ENCODE measurements at regions not wholly inside any gene's neighbourhood (a gene's known extent, or its start where the extent isn't known, plus 50 kb on each side); places are given as distances from the start of the nearest gene placed in this dataset.

DNA sequence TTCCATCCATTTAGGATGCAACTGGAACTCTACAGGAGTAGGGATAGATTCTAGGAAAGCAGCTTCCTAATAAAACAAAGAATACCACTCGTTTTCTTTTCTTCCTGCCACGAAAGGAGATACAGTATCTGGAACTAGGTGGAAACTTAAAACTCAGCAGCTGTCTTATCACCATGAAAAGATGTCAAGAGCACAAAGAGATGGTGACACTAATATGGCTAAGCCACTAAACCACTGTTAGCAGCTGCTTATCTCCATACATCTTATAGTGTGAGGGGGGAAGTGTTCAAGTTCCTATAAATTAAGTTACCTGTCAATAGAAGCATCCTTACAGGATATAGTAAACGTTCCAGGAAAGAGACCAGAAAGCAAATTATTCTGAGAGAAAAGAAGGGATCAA is 162.5 kb downstream of the TYW3 start:
- no peak overlapping the region for H3K27ac ChIP-seq
- WGBS, 2 donors, result 63 to 65% methylated on average over 3 of the region's 3 CpGs
- TF ChIP-seq EP300 (IDR thresholded peaks at IDR 0.05) (no peak), POLR2A (IDR thresholded peaks at IDR 0.05) (no peak)
- TF ChIP-seq, protein P1, sequence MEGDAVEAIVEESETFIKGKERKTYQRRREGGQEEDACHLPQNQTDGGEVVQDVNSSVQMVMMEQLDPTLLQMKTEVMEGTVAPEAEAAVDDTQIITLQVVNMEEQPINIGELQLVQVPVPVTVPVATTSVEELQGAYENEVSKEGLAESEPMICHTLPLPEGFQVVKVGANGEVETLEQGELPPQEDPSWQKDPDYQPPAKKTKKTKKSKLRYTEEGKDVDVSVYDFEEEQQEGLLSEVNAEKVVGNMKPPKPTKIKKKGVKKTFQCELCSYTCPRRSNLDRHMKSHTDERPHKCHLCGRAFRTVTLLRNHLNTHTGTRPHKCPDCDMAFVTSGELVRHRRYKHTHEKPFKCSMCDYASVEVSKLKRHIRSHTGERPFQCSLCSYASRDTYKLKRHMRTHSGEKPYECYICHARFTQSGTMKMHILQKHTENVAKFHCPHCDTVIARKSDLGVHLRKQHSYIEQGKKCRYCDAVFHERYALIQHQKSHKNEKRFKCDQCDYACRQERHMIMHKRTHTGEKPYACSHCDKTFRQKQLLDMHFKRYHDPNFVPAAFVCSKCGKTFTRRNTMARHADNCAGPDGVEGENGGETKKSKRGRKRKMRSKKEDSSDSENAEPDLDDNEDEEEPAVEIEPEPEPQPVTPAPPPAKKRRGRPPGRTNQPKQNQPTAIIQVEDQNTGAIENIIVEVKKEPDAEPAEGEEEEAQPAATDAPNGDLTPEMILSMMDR (IDR thresholded peaks at IDR 0.05), result no peak
- H3K27me3 ChIP-seq, result no peaks in the 10 kb centered on the region
- H3K4me3 ChIP-seq, result no peak overlapping the region
- DNase-seq (ENCODE audit: low spot score in 2 of 2), result no peak
- H3K4me1 ChIP-seq, result no peaks in the 10 kb centered on the region
- H3K36me3 ChIP-seq, result no peaks in the 10 kb centered on the region
- no peaks in the 10 kb centered on the region for H3K9me3 ChIP-seq

DNA sequence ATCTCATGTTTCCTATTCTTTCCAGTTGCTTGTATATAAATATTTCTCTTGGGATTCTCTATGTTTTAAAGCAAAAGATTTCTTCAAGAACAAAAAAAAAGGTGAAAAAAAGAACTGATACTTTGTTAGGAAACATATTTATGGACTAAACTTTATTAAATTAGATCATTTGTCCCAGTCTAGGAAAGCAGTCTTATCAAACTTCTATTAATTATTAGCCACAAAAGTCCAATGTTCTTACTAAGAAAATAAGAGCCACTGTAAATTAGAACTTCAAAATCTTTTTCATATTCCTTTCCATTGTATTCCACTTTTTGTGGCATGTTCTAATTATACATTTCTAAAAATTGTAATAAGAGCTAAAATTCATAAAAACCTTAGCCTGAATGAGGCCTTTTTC is 175.2 kb downstream of the TYW3 start:
- Histone ChIP-seq H3K36me3 (no peaks in the 10 kb centered on the region), H3K4me3 (no peak overlapping the region), H3K9me3 (no peaks in the 10 kb centered on the region), H3K27me3 (no peaks in the 10 kb centered on the region), H3K27ac (no peak overlapping the region), H3K4me1 (no peaks in the 10 kb centered on the region)
- TF ChIP-seq POLR2A (IDR thresholded peaks at IDR 0.05), result no peak
- no peak for TF ChIP-seq EP300 (IDR thresholded peaks at IDR 0.05)
- TF ChIP-seq, protein P1 (IDR thresholded peaks at IDR 0.05), result no peak
- DNase-seq (ENCODE audit: low spot score in 2 of 2), result no peak

DNA sequence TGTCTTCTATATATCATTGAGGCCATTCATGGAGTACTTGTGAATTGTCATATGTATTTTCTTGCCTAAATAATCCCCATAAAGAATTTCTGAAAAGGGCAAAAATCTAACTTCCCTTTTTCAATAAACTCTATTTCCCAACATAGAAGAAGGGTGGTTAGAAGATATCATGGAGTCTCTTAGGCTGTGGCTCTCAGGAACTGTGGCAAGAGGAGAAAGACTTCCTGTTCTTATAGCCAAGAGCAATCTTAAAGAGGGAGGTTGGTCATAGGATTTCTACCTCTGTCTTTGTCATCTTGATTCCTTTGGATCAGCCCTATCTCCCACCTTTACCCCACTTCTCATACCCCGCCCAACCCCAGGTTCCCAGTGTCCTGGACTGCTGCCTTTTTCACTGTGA is 175.8 kb downstream of the TYW3 start:
- TF ChIP-seq POLR2A (IDR thresholded peaks at IDR 0.05) (no peak), EP300 (IDR thresholded peaks at IDR 0.05) (no peak)
- TF ChIP-seq, protein P1 (IDR thresholded peaks at IDR 0.05), result no peak
- no peak for DNase-seq (ENCODE audit: low spot score in 2 of 2)
- WGBS, 2 donors, result 80 to 82% methylated on average over 1 of the region's 1 CpG

DNA sequence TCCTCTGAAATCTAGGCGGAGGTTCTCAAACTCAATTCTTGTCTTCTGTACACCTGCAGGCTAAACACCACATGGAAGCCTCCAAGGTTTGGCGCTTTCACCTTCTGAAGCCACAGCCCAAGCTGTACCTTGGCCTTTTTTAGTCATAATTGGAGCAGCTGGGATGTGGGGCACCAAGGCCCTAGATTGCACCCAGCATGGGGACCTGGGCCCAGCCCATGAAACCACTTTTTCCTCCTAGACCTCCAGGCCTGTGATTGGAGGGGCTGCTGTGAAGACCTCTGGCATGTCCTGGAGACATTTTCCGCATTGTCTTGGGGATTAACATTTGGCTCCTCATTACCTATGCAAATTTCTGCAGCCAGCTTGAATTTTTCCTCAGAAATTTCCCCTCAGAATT is 181.0 kb downstream of the TYW3 start:
- Histone ChIP-seq H3K27ac (no peak overlapping the region), H3K4me3 (no peak overlapping the region), H3K27me3 (no peaks in the 10 kb centered on the region), H3K9me3 (peaks cover 0 to 35% (median 0%) of the 10 kb centered on the region in 4 donors), H3K4me1 (no peaks in the 10 kb centered on the region), H3K36me3 (no peaks in the 10 kb centered on the region)
- 73 to 88% methylated on average over 3 of the region's 3 CpGs for WGBS, 2 donors
- DNase-seq (ENCODE audit: low spot score in 2 of 2), result no peak
- no peak for TF ChIP-seq EP300 (IDR thresholded peaks at IDR 0.05)
- no peak for TF ChIP-seq POLR2A (IDR thresholded peaks at IDR 0.05)
- TF ChIP-seq, protein P1 (IDR thresholded peaks at IDR 0.05), result no peak

More for the DNA sequence above, 175.8 kb downstream of the TYW3 start:
- no peaks in the 10 kb centered on the region for H3K27me3 ChIP-seq
- H3K9me3 ChIP-seq, result peaks cover 0 to under 1% (median 0%) of the 10 kb centered on the region in 4 donors
- no peak overlapping the region for H3K4me3 ChIP-seq
- H3K27ac ChIP-seq, result no peak overlapping the region
- H3K36me3 ChIP-seq, result no peaks in the 10 kb centered on the region
- no peaks in the 10 kb centered on the region for H3K4me1 ChIP-seq

DNA sequence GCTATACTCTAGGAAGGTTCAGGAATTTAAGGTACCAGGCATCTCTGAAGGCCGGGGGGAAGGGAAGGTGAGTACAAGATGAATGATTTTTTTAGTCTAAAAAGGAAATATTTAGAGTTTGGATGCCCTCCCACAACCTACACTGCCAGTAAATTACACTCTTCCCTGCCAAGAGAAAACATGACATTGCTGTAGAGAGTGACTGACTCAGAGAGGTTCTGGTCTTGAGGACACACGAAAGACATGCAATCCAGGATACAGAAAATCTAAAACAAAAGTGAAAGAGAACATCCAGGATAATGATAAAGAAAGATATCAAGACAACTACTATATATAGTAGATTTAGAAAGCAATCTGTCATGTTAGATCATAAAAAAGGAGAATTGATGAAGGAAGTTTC is 200.5 kb downstream of the TYW3 start:
- Histone ChIP-seq H3K9me3 (no peaks in the 10 kb centered on the region), H3K27me3 (no peaks in the 10 kb centered on the region), H3K27ac (no peak overlapping the region), H3K4me3 (no peak overlapping the region), H3K36me3 (no peaks in the 10 kb centered on the region), H3K4me1 (no peaks in the 10 kb centered on the region)
- WGBS, 2 donors, result 74% methylated on average over 2 of the region's 2 CpGs
- no peak for DNase-seq (ENCODE audit: low spot score in 2 of 2)
- no peak for TF ChIP-seq POLR2A (IDR thresholded peaks at IDR 0.05)

DNA sequence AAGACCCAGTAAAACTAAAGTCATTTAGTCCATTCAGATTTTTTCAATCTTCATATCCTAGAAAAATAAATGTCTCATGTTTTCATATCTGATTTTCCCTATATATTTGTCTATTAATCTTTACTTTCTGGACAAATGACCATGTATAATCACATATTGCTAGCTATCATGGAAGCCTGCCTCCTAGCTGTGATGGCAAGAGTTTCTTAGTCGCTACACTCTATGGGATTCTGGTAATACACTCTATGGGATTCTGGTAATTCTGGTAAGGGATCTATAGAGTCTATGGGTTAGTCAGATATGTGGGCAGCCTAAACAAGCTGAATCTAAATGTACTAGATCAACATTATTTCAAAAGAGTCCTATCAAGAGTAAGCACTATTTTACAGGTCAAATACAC is 198.7 kb upstream of the LHX8 start:
- Histone ChIP-seq H3K4me1 (no peaks in the 10 kb centered on the region), H3K4me3 (no peak overlapping the region), H3K9me3 (no peaks in the 10 kb centered on the region), H3K27me3 (no peaks in the 10 kb centered on the region), H3K36me3 (no peaks in the 10 kb centered on the region), H3K27ac (no peak overlapping the region)
- no peak for DNase-seq (ENCODE audit: low spot score in 2 of 2)
- TF ChIP-seq, protein P1 (IDR thresholded peaks at IDR 0.05), result no peak
- no peak for TF ChIP-seq POLR2A (IDR thresholded peaks at IDR 0.05)
- no peak for TF ChIP-seq EP300 (IDR thresholded peaks at IDR 0.05)
- WGBS, 2 donors, result 88 to 89% methylated on average over 1 of the region's 1 CpG
